ENCODE measurements at regions not wholly inside any gene's neighbourhood (a gene's known extent, or its start where the extent isn't known, plus 50 kb on each side); places are given as distances from the start of the nearest gene placed in this dataset.

DNA sequence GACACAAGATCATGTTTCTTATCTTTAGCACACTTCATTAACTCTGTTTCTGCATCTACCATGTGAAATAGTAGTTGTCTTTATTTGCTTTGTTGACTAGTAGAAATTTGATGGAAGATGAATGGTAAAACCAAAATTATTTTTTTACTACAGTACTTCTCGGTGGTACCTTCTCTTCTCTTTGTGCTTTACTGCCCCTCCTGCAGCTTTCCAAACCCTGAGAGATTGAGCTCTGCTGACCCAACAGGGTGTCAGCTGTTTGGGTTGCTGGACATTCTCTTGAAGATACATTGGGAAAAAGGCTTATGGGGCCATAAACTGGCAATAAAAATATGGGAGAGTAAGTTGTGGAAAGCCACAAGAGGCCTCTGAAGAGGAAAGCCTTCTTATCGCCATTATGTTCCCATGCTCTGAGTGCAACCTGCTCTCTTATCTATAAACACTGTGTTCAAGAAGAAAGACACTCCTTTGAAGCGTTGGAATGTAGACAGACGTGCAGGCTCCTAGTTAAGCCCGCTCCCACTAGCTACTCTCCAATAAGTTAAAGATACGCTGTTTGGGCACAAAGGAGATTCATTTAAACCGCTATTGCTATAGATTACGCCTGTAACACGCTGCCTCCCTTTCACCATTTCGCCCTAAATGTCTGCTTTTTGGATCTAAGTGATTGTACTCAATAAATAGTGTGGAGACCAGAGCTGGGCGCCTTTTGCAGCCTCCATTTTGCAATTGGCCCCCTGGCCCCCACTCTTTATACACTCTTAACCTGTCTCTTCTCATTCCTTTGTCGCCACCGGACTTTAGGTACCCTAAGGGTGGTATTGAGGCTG, 60.1 kb upstream of the PRSS16 start:
- TF ChIP-seq PREB (CRISPR knock-in tag; IDR thresholded peaks at IDR 0.05; ENCODE audit: borderline replicate concordance) (no peak), MYBL2 (CRISPR knock-in tag; IDR thresholded peaks at IDR 0.05) (no peak), ATF2 (CRISPR knock-in tag; IDR thresholded peaks at IDR 0.05; ENCODE audit: borderline replicate concordance, low read depth) (no peak), EMX1 (CRISPR knock-in tag; IDR thresholded peaks at IDR 0.05) (no peak), NFE2L1 (CRISPR knock-in tag; IDR thresholded peaks at IDR 0.05) (no peak), CTCF (IDR thresholded peaks at IDR 0.05) (no peak), ESRRA (CRISPR knock-in tag; IDR thresholded peaks at IDR 0.05; ENCODE audit: borderline replicate concordance) (no peak)
- TF ChIP-seq, protein P1, sequence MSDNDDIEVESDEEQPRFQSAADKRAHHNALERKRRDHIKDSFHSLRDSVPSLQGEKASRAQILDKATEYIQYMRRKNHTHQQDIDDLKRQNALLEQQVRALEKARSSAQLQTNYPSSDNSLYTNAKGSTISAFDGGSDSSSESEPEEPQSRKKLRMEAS (CRISPR knock-in tag; IDR thresholded peaks at IDR 0.05) = no peak

Measured in WTC11 (cell line).